ENCODE measurements at regions not wholly inside any gene's neighbourhood (a gene's known extent, or its start where the extent isn't known, plus 50 kb on each side); places are given as distances from the start of the nearest gene placed in this dataset.

GRCh38 chr14:45526715-45527549, 273.9 kb upstream of the MIS18BP1 start:
- TF ChIP-seq, protein P1, sequence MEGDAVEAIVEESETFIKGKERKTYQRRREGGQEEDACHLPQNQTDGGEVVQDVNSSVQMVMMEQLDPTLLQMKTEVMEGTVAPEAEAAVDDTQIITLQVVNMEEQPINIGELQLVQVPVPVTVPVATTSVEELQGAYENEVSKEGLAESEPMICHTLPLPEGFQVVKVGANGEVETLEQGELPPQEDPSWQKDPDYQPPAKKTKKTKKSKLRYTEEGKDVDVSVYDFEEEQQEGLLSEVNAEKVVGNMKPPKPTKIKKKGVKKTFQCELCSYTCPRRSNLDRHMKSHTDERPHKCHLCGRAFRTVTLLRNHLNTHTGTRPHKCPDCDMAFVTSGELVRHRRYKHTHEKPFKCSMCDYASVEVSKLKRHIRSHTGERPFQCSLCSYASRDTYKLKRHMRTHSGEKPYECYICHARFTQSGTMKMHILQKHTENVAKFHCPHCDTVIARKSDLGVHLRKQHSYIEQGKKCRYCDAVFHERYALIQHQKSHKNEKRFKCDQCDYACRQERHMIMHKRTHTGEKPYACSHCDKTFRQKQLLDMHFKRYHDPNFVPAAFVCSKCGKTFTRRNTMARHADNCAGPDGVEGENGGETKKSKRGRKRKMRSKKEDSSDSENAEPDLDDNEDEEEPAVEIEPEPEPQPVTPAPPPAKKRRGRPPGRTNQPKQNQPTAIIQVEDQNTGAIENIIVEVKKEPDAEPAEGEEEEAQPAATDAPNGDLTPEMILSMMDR (IDR thresholded peaks at IDR 0.05): peak; percentile 56
- TF ChIP-seq CHD2 (IDR thresholded peaks at IDR 0.05; ENCODE audit: low read length, partially characterized antibody) (no peak), RFX5 (IDR thresholded peaks at IDR 0.05; ENCODE audit: low read length) (no peak)
